ENCODE measurements at regions not wholly inside any gene's neighbourhood (a gene's known extent, or its start where the extent isn't known, plus 50 kb on each side); places are given as distances from the start of the nearest gene placed in this dataset.

- TF ChIP-seq POLR2A (IDR thresholded peaks at IDR 0.05) = no peak
- TF ChIP-seq CTCF (IDR thresholded peaks at IDR 0.05) = no peak
- no peak for TF ChIP-seq EP300 (IDR thresholded peaks at IDR 0.05)
Measured at GRCh38 chr5:2317540-2317939, 433.9 kb downstream of the IRX2 start.
